ENCODE measurements at regions not wholly inside any gene's neighbourhood (a gene's known extent, or its start where the extent isn't known, plus 50 kb on each side); places are given as distances from the start of the nearest gene placed in this dataset.

GRCh38 chr2:176744146-176744545 lies 468.4 kb upstream of the HNRNPA3 start:
- TF ChIP-seq TAF1 (CRISPR knock-in tag; IDR thresholded peaks at IDR 0.05) (no peak), MEF2D (CRISPR knock-in tag; IDR thresholded peaks at IDR 0.05) (no peak), RBFOX2 (IDR thresholded peaks at IDR 0.05; ENCODE audit: low read depth, low read length) (no peak), RBM22 (optimal IDR thresholded peaks at IDR 0.05; ENCODE audit: low read length) (no peak), SUZ12 (IDR thresholded peaks at IDR 0.05; ENCODE audit: low read depth, low read length) (no peak), TEAD2 (CRISPR knock-in tag; IDR thresholded peaks at IDR 0.05) (no peak), ZNF563 (CRISPR knock-in tag; IDR thresholded peaks at IDR 0.05) (no peak), ZBTB38 (CRISPR knock-in tag; IDR thresholded peaks at IDR 0.05) (no peak), POLR2AphosphoS5 (IDR thresholded peaks at IDR 0.05; ENCODE audit: low read depth, low read length) (no peak), HDAC2 (CRISPR knock-in tag; IDR thresholded peaks at IDR 0.05) (no peak)

Data from HepG2 (cell line).